Smooth muscle cell (in vitro differentiated cells): ENCODE measurements at regions not wholly inside any gene's neighbourhood (a gene's known extent, or its start where the extent isn't known, plus 50 kb on each side); places are given as distances from the start of the nearest gene placed in this dataset.

Experiments
- DNase-seq: peaks from one replicate; lab custom pipeline; 2025; ENCODE audit not compliant: unreplicated experiment; lab: John Stamatoyannopoulos, UW
- H2AFZ ChIP-seq: fragments of 200-600 bp; sonication (generic); 2 replicates; pipeline ENCODE4 v1.6.0; 2016; ENCODE audit warnings: antibody characterized with exemption, low read depth, mild to moderate bottlenecking
- H3F3A ChIP-seq: fragments of 200-600 bp; sonication (generic); 2 replicates; pipeline ENCODE4 v1.6.0; 2017; ENCODE audit warnings: antibody characterized with exemption, low read depth
- H3K27ac ChIP-seq: fragments of 200-600 bp; sonication (generic); 2 replicates; pipeline ENCODE4 v1.5.1; 2016; ENCODE audit warnings: low read depth, mild to moderate bottlenecking
- H3K27me3 ChIP-seq: fragments of 200-600 bp; sonication (generic); 2 replicates; pipeline ENCODE4 v1.6.1; 2016; ENCODE audit warnings: low read depth, mild to moderate bottlenecking
- H3K36me3 ChIP-seq: fragments of 200-600 bp; sonication (generic); 2 replicates; pipeline ENCODE4 v1.5.1; 2016; ENCODE audit warnings: low read depth
- H3K4me1 ChIP-seq: fragments of 200-600 bp; sonication (generic); 2 replicates; pipeline ENCODE4 v1.5.1; 2016; ENCODE audit warnings: low read depth
- H3K4me2 ChIP-seq: fragments of 200-600 bp; sonication (generic); 2 replicates; pipeline ENCODE4 v1.6.0; 2016; ENCODE audit warnings: mild to moderate bottlenecking
- H3K4me3 ChIP-seq: fragments of 200-600 bp; sonication (generic); 2 replicates; pipeline ENCODE4 v1.5.1; 2016; ENCODE audit warnings: mild to moderate bottlenecking
- H3K79me2 ChIP-seq: fragments of 200-600 bp; sonication (generic); 2 replicates; pipeline ENCODE4 v1.6.0; 2016; ENCODE audit warnings: low read depth, mild to moderate bottlenecking
- H3K9ac ChIP-seq: fragments of 200-600 bp; sonication (generic); 2 replicates; pipeline ENCODE4 v1.6.0; 2016; ENCODE audit warnings: low read depth
- H3K9me3 ChIP-seq: fragments of 200-600 bp; sonication (generic); replicated peaks from 2 replicates; pipeline ENCODE4 v1.5.1; 2016; ENCODE audit warnings: low read depth
- H4K20me1 ChIP-seq: fragments of 200-600 bp; sonication (generic); 2 replicates; pipeline ENCODE4 v1.6.0; 2016; ENCODE audit warnings: low read depth
- CTCF ChIP-seq: fragments of 200-600 bp; sonication (generic); IDR thresholded peaks from 2 replicates; pipeline ENCODE4 v1.5.1; 2017; ENCODE audit warnings: borderline replicate concordance, mild to moderate bottlenecking, antibody characterized with exemption; ENCODE audit not compliant: insufficient read depth, poor library complexity, severe bottlenecking
- WGBS: methylation state at CpG from one replicate; pipeline ENCODE4 v1.1.7; 2016; ENCODE audit warnings: low lambda C conversion rate; 5-methylcytosine and 5-hydroxymethylcytosine counted together

- Histone ChIP-seq H3K4me3 (no peak overlapping the region), H3K4me2 (no peak overlapping the region), H3K36me3 (no peaks in the 10 kb centered on the region), H2AFZ (no peak overlapping the region), H3K4me1 (no peaks in the 10 kb centered on the region), H4K20me1 (no peaks in the 10 kb centered on the region), H3K9me3 (no peaks in the 10 kb centered on the region), H3K79me2 (no peaks in the 10 kb centered on the region), H3F3A (no peaks in the 10 kb centered on the region), H3K27ac (no peak overlapping the region), H3K27me3 (no peaks in the 10 kb centered on the region), H3K9ac (no peak overlapping the region)
- TF ChIP-seq CTCF, result no peak
- WGBS, result 51% methylated on average over 1 of the region's 1 CpG
- DNase-seq, result no peak
Observed at GRCh38 chr11:13091804-13092203, 82.7 kb downstream of the RASSF10 start.

GRCh38 chr11:13094930-13095687 is 86.0 kb downstream of the RASSF10 start:
- no peaks in the 10 kb centered on the region for H3K36me3 ChIP-seq
- H3F3A ChIP-seq, result no peaks in the 10 kb centered on the region
- no peaks in the 10 kb centered on the region for H3K27me3 ChIP-seq
- no peaks in the 10 kb centered on the region for H4K20me1 ChIP-seq
- H3K4me2 ChIP-seq, result no peak overlapping the region
- no peak overlapping the region for H2AFZ ChIP-seq
- peaks cover 6% of the 10 kb centered on the region for H3K4me1 ChIP-seq
- 73% methylated on average over 6 of the region's 6 CpGs for WGBS
- H3K9me3 ChIP-seq, result no peaks in the 10 kb centered on the region
- no peak for DNase-seq
- H3K4me3 ChIP-seq, result no peak overlapping the region
- no peak overlapping the region for H3K27ac ChIP-seq
- no peak for TF ChIP-seq CTCF
- H3K9ac ChIP-seq, result no peak overlapping the region
- H3K79me2 ChIP-seq, result no peaks in the 10 kb centered on the region

- Histone ChIP-seq H3K4me1 (peaks cover 22% of the 10 kb centered on the region), H3K27me3 (no peaks in the 10 kb centered on the region), H3F3A (no peaks in the 10 kb centered on the region), H3K27ac (peak overlapping the region; percentile 54), H3K79me2 (no peaks in the 10 kb centered on the region), H2AFZ (no peak overlapping the region), H3K9ac (no peak overlapping the region), H3K4me2 (no peak overlapping the region), H4K20me1 (no peaks in the 10 kb centered on the region), H3K9me3 (no peaks in the 10 kb centered on the region), H3K36me3 (no peaks in the 10 kb centered on the region), H3K4me3 (no peak overlapping the region)
- no peak for TF ChIP-seq CTCF
- DNase-seq, result no peak
- WGBS, result 41% methylated on average over 3 of the region's 3 CpGs
Observed at GRCh38 chr11:13098063-13098462, 88.9 kb downstream of the RASSF10 start.
